ENCODE measurements at regions not wholly inside any gene's neighbourhood (a gene's known extent, or its start where the extent isn't known, plus 50 kb on each side); places are given as distances from the start of the nearest gene placed in this dataset.

DNA sequence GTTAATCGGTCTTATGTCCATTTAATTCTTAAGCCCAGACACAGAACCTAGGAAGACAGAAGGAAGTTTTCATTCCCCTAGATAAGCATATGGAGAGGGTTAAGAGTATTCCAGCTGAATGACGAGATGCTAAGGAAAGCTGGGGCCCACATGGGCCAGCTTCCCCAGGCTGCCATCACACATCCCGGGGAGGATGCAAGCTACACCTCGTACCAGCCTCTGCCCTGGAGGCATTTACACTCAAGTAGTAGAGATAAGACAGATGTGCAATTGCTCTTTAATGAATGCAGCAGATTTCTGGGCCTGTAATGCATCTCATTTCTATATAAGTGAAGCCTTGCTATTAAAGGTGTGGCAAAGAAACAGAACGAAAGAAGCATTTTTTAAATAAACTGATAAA, 144.5 kb downstream of the MEX3B start:
- TF ChIP-seq, protein P1, sequence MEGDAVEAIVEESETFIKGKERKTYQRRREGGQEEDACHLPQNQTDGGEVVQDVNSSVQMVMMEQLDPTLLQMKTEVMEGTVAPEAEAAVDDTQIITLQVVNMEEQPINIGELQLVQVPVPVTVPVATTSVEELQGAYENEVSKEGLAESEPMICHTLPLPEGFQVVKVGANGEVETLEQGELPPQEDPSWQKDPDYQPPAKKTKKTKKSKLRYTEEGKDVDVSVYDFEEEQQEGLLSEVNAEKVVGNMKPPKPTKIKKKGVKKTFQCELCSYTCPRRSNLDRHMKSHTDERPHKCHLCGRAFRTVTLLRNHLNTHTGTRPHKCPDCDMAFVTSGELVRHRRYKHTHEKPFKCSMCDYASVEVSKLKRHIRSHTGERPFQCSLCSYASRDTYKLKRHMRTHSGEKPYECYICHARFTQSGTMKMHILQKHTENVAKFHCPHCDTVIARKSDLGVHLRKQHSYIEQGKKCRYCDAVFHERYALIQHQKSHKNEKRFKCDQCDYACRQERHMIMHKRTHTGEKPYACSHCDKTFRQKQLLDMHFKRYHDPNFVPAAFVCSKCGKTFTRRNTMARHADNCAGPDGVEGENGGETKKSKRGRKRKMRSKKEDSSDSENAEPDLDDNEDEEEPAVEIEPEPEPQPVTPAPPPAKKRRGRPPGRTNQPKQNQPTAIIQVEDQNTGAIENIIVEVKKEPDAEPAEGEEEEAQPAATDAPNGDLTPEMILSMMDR (IDR thresholded peaks at IDR 0.05) = no peak
- no peak for TF ChIP-seq RCOR1 (IDR thresholded peaks at IDR 0.05; ENCODE audit: low read depth, low read length)
- TF ChIP-seq, protein P2, sequence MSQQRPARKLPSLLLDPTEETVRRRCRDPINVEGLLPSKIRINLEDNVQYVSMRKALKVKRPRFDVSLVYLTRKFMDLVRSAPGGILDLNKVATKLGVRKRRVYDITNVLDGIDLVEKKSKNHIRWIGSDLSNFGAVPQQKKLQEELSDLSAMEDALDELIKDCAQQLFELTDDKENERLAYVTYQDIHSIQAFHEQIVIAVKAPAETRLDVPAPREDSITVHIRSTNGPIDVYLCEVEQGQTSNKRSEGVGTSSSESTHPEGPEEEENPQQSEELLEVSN (IDR thresholded peaks at IDR 0.05; ENCODE audit: borderline replicate concordance, low read depth) = no peak
- TF ChIP-seq EP300 (IDR thresholded peaks at IDR 0.05) = no peak
- no peak for TF ChIP-seq NR3C1 (IDR thresholded peaks at IDR 0.05)
- no peak for TF ChIP-seq RNF2 (IDR thresholded peaks at IDR 0.05; ENCODE audit: borderline replicate concordance, low read depth)
- TF ChIP-seq POLR2A (IDR thresholded peaks at IDR 0.05; ENCODE audit: low read length) = no peak
- TF ChIP-seq ESRRA (IDR thresholded peaks at IDR 0.05; ENCODE audit: borderline replicate concordance, low read length) = no peak

Measured in A549 (cell line).